GM18508 (cell line): ENCODE measurements at regions not wholly inside any gene's neighbourhood (a gene's known extent, or its start where the extent isn't known, plus 50 kb on each side); places are given as distances from the start of the nearest gene placed in this dataset.

Experiments used
- ATAC-seq: cut with Tn5 transposase; IDR thresholded peaks from one replicate; pipeline ENCODE4 v1.9.1; 2021; ENCODE audit warnings: moderate number of reproducible peaks; ENCODE audit not compliant: insufficient read depth, unreplicated experiment

DNA sequence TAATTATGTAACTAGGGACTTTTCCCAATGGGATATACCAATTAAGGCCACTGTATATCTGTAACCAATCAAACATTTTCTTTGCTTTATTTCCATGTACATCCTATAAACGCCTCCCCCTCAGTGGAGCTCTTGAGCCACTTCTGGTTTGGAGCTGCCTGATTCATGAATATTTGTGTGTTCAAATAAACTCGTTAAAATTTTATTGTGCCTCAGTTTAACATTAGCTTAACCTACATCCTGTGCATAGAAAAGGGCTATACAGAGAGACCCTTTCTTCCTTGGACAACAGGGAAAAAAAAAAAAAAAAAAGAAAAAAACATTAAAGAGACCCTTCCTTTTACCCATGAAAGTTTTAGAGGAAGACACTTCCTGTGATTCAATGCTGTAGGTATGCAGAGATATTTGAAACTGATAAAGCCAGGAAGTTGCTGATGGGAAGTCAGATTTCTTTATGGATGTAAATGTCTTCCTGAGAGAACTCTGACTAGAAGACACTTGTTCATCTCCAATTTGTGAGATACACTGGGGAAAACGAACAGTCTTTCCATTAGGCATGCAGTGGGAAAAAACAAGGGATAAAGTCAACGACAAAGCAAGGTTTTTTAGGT, 614.6 kb upstream of the SOX11 start:
- no peak for ATAC-seq

DNA sequence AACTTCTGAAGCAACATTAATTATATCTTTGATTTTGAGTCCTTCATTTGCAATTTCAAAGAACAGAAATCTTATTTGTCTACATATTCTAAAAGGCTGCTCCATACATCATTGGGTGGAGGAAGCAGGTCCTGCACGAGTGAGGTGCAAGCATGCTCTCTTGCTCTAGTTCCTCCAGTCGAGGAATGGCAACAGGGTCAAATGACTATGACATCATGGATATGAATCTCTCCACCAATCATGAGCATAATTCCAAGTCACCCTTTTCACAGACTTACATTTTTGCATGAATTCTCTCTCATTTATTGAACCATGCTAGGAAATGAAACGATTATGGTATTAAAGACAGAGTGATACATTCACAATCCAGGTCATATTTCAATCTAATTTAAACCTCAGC, 608.8 kb upstream of the SOX11 start:
- no peak for ATAC-seq

DNA sequence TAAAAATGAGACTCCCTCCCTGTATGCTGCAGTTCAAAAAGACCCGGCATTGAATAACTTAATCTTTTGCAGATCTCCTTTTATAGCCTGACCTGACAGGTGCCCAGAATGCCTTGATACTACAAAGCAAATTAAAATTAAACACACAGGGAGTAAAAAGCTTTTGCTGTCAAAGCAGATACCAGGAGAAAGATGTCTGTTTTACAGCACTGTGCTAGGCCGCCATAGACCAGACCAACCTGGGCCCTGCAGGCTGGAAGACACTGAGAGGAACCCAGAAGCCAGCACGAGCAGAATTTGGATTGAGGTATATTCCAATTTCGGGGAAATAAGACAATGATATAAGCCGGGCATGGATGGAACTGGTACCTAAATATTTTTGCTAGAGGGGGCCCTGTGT, 602.8 kb upstream of the SOX11 start:
- no peak for ATAC-seq

DNA sequence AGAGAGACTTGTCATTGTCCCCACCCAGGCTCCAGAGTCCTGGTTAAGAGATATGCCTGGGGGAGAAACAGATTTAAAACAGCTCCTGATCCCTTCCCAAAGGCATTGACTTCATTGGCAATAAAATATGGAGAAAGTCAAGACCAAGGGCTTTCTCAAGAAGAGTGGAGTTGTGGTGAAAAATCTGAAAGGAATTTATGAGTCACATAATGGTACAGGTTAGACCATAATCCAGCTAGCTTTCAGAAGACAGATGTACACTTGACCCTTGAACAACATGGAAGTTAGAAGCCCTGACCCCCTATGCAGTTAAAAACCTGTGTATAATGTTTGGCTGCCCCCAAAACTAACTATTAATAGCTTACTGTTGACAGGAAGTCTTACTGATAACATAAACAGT, 599.1 kb upstream of the SOX11 start:
- no peak for ATAC-seq

DNA sequence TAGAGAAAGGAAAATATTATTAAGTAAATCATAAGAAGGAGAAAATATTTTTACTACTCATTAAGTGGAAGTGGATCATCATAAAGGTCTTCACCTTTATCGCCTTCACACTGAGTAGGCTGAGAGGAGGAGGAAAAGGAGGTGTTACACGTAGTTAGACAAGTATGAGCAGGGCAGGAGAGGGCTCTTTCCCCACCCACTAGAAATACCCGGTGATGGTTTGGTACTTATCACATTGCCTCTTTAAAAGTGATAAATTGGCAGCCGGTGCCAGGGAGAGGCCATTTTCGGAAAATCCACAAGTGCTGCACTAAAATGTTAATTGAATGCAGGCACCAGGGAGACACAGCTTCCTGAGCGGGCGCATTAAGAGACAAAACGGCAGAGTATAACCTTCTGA, 598.7 kb upstream of the SOX11 start:
- ATAC-seq = no peak

DNA sequence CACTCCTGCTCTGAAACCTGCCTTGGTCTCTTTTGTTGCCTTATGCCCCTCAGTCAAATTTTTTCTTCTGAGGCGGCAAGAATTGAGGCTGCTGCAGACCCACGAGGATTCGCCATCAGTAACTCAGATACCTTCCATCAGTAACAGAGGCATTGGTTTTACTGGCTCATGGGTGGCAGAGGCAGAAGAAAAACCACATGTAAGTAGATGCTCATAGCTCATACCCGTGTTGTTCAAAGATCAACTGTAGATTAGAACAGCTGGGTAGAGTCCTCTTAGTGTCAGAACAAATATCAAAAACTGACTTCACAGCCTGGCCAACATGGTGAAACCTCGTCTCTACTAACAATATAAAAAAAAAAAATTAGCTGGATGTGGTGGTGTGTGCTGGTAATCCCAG, 598.0 kb upstream of the SOX11 start:
- ATAC-seq = no peak

DNA sequence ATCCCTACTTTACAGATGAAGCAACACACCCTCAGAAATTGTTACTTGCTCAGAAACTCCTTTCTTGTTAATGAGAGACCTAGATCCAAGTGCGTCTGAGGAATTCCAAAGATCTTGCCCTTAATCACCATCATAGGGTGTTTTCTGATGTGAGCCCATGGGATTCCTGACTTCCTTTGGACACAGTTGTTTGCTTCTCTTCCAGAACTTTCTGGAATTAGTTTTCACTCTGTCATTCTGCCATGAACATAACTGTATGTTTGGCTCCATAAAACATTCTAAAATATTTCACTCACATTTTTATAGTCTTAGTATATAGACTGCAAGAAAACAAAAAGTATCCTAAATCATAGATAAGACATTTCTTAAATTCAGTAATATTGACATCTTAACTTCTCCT, 593.9 kb upstream of the SOX11 start:
- no peak for ATAC-seq

DNA sequence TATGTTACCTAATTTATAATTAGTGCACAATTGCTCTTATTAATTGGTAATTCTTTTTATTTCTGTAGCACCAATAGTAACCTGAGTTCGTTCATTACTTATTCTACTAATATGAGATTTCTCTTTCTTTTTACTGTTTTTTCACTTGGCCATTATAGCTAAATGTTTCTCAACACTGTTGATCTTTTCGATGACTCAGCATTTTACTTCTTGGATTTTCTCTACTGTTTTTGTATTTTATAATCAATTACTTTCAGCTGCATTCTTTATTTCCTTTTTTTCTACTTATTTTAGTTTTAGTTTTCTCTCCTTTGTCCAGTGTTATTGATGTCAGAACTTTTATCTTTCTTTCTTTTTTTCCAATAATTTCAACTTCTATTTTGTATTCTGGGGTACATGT, 589.4 kb upstream of the SOX11 start:
- ATAC-seq = no peak

DNA sequence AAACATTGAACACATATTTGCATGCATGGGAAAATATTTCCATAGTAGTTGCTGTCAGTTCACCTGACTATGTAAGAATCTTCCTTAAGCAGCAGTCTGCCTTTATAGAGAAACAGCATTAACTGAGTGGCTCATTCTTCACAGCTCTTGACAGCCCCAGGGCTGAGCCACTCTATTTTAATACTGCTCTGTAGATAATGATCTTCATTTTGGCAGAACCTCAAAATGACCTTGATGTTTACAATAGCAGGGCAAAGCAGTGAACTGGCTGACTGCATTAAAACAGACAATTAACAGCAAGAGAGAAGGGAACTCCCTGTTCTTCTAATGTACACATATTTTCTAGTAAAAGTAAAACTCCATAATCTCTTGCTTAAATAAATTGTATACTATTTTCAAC, 580.6 kb upstream of the SOX11 start:
- no peak for ATAC-seq

DNA sequence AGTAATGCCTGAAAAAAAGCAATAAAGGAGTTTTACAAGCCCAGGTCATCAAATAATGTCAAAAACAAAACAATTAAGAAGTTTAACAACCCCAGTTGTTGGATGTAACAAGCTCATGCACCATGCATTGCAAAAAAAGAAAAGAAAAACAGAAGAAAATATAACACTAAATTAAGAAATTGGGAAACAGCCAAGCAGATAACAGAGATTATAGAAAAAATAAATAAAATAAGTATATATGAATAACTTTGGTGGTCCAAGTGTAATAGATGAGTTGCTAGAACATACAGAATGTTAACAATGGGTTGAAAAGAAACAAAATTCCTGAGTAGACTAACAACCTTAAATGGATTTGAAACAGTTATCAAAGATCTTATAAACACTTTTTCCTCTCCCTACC, 573.1 kb upstream of the SOX11 start:
- ATAC-seq = no peak

DNA sequence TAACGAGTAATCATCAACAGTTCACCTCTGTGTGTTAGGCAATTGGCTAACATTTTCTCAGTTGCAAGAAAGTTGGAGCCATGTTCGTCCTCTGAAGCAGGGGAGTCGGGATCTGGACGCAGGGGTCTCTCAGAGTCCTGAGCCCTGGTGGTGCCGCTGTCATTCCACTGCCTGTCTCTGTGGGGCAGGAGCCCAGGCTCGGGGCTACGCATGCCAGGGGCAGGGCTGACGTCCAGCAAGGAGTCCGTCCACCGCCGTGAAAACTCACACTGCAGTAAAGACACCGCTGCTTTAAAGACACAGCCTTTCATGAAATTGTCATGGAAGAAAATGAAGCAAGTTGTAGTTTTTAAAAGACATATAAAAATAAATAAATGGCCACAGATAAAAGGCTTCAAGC, 571.1 kb upstream of the SOX11 start:
- ATAC-seq = no peak

DNA sequence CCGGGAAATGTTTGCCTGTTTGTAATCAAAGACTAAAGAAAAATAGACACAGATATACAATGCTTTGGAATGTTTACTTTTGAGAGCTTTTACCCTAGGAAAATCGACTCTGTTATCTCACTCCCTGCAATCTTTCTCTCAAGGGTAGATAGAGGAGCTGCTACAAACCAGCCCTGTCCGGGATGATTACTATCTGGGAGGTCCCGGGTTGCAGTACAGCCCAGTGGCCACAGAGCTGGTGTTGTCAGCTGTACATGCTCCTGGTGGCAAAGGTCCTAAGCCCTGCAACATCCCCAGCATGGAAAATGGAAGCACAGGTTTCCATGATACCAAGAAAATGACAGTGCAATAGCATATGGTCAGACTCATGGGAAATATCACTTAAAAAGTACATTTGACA, 570.5 kb upstream of the SOX11 start:
- ATAC-seq = no peak

DNA sequence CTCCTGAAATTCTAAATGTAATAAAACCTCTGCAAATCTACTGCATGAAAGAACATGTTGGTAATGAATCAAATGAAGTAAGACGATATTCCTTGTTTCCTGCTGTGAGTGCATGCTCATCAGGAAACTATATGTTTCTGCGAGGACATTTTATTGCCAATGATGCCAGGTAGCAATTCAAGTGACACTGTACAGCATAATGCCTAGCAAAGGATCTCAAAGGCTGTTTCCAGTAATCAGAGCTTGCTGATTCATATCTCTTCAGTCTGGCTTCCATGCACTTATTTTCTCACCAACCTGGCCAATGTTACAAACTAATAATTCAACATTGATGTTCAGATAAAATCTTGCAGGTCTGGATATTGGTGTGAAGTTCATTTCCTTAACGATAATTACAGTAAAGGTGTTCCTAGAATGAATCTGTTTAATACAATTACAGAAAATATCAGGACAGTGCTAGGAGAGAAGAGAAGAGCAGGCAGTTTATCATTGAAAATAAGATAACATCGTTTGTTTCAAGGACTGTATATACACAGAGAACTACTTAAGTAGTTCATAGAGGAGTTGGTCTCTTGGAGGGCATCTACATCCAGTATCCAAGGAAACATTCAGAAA, 568.5 kb upstream of the SOX11 start:
- no peak for ATAC-seq

DNA sequence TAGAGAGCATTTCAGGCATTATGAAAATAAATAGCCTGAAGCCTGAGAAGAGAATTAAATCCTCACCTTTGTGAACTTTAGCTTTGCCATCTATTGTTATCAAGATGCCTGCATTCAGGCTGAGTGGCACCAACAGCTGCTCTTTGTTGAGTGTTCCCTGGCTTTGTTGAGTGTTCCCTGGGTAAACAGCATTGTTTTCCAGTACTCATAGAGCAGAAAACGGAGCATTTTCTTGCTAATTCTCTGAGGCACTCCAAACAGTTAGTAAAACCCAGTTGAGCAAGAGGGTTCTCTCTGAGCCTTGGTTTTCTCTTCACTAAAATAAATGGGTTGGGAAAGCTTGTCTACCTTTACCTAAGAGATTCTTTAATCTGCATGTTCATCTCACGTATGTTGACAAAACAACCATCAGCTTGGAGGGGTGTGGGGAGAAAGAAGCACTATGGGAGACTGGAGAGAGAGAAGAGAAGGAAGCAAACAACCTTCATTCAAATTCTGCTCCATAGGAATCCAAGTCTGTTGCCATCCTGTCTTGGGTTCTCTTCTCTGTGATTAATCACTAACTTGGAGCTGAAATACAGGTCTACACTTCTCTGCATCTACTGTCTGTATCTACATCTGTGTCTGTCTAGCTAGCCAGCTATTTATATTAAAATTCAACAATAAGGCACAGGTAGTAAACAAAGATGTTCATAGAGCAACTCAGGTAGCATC, 567.0 kb upstream of the SOX11 start:
- no peak for ATAC-seq

DNA sequence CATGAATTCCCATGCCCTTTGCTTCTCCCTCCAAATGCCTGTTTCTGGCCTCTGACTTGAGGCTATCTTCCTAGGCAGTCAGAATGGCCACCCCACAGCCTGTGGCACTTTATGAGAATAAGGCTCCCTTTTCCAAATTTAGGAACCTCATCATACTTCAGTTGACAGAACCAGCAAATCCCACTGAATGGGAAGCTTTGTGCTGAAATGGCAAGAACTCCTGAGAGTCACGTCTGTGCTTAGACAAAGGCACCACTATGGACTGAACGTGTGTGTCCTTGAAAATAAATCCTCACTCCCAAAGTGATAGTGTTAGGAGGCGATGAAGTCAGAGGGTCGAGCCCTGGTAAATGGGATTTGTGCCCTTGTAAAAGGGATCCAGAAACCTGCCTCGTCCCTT, 559.9 kb upstream of the SOX11 start:
- no peak for ATAC-seq

DNA sequence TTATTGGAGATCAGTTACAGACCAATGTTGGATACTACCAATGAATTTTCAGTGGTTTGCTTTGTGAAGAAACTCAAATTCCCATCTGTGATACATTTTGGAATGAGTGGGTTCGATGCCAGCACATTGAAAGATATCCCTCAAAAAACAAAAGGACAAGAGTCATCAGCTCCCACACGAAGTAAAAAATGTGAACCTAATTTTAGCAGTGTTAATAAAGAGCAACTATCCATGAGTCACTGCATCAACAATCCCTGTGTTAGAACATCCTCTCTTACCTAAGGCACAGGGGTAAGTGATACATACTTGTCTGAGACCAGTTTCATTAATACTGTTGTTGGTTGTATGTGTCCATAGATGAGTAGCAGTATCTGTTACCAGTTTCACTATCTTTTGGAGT, 551.8 kb upstream of the SOX11 start:
- no peak for ATAC-seq

DNA sequence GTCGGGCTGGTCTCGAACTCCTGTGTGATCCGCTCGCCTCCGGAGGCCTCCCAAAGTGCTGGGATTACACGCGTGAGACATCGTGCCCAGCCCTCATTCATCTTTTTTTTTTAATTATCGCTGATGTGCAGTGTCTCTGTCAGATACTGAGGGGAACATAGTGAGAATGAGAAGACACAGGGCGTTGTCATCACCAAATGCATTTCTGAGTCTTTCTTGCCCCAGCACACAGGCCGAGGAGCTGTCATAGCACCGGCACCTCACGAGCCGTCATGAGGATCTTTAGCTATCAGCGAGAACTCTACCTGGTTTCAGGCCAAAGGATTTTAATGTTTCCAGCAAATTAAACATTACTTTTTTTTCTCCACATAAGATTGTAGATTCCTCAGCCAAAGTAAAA, 548.0 kb upstream of the SOX11 start:
- ATAC-seq = no peak

DNA sequence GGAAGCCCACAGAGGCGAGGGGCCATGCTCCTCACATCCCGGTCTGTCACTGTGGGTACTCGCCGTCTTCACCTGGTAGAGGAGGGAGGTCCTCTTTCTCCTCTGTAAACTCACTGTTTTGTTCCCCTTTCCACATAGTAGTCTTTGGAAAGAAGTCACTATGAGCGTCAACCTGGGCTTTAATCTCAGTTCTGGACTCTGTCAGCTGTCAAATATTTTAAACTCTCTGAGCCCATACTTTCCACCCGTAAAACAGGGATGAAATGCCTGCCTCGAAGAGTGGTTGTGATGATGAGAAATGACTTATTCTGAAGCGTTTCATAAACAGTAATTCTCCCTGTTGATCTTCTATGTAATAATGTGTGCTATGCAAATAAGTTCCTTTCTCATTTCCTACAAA, 547.1 kb upstream of the SOX11 start:
- ATAC-seq = no peak

DNA sequence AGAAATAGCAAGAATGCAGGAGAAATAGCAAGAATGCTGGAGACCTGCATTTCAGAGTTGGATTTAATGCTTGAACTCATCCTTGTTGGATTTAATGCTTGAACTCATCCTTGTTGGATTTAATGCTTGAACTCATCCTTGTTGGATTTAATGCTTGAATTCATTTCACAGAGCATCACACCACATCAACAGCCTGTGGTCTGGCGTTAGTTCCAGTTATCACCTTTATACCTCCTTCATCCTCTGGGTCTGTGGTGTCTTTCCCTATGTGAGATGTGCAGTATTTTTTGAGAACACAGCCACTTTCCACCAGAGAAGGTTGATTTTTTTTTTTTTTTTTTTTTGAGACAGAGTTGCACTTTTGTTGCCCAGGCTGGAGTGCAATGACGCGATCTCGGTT, 546.4 kb upstream of the SOX11 start:
- ATAC-seq = no peak

DNA sequence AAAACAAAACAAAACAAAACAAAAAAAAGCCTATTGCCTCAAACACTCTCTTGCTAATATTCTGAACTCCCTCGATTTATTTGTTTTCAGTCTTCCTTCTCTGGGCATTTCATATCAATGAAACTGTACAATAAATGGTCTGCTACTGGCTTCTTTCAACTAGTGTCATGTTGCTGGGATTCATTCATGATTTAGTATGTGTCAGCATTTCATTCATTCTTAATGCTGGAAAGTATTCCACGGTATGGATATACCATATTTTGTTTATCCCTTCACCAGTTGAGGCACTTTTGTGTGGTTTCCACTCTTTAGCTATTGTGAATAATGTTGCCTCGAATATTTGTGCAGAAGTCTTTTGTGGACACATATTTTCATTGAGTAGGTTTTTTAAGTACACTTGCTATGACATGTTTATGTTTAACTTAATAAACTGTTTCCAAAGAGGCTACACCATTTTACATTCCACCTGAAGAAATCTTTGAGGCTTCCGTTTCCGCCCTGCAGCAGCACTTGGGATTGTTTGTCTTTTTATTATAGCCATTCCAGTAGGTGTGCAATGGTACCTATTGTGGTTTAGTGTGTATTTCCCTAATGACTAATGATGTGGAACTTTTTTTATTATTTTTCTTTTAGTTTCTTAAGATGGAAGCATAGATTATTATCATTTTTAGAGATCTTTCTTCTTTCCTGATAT, 543.6 kb upstream of the SOX11 start:
- no peak for ATAC-seq

DNA sequence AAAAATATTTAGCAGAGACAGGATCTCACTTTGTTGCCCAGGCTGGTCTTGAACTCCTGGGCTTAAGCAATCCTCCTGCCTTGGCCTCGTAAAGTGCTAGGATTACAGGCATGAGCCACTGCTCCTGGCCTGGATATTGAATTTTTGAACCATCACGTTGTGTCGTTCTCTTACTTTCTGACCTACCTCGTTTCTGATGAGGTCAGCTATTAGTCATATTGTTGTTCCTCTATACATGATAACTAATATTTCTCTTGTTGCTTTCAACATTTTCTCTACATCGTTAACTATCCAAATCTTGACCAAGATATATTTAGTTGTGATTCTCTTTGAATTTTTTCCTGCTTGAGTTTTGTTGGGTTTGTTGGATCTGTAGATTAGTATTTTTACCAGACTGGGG, 541.3 kb upstream of the SOX11 start:
- no peak for ATAC-seq
